ENCODE measurements at regions not wholly inside any gene's neighbourhood (a gene's known extent, or its start where the extent isn't known, plus 50 kb on each side); places are given as distances from the start of the nearest gene placed in this dataset.
"Not testable (repeated sequence)": the region's sequence is repeated elsewhere in the genome, so short reads cannot be mapped to it uniquely, and the experiment has no call there.

GRCh38 chr17:45673759-45674158, 110.4 kb upstream of the CRHR1 start:
- DNase-seq (ENCODE audit: low read depth, low spot score); H3K36me3 ChIP-seq (ENCODE audit: control insufficient read depth in 2 of 2, extremely low read depth in 1 of 2, insufficient read depth in 2 of 2, low read length in 2 of 2); dilution Hi-C loops (cut with MboI; ENCODE audit: extremely low pct_ligation_motif_present, low sequenced_read_pairs); H3K9ac ChIP-seq (replicated peaks; ENCODE audit: extremely low read depth, insufficient read depth, low read length); H3K4me2 ChIP-seq (ENCODE audit: insufficient read depth, low read length); POLR2A ChIA-PET; intact Hi-C loops (cut with micrococcal nuclease); H3K4me1 ChIP-seq (ENCODE audit: control insufficient read depth, extremely low read depth, insufficient read depth, low read length); BruUV-seq (replicated peaks); H3K27ac ChIP-seq (ENCODE audit: insufficient read depth, low read depth, low read length); H3K9me3 ChIP-seq (replicated peaks; ENCODE audit: control insufficient read depth, insufficient read depth, low read length); H4K20me1 ChIP-seq (replicated peaks; ENCODE audit: control insufficient read depth, extremely low read depth, insufficient read depth, low read length); H3K9me1 ChIP-seq (replicated peaks; ENCODE audit: control insufficient read depth, extremely low read depth, insufficient read depth, low read length); H2AFZ ChIP-seq (ENCODE audit: low read depth, low read length); H3K4me3 ChIP-seq (replicated peaks in 1 of 3; ENCODE audit: insufficient read depth in 1 of 3, low read depth in 1 of 3, low read length in 3 of 3); H3K27me3 ChIP-seq (ENCODE audit: control insufficient read depth in 2 of 2, insufficient read depth in 2 of 2, low read length in 2 of 2); FAIRE-seq; H3K79me2 ChIP-seq (ENCODE audit: control insufficient read depth, insufficient read depth, low read length): not testable (repeated sequence)
- CTCF ChIA-PET = interaction anchor here (1.4 kb wide), 1 partner anchor 34 kb away, joined by 4 read pairs; no protein-coding TSS in a partner anchor

- H4K20me1 ChIP-seq (replicated peaks; ENCODE audit: control insufficient read depth, extremely low read depth, insufficient read depth, low read length) = no peaks in the 10 kb centered on the region
- no peak overlapping the region for H3K4me2 ChIP-seq (ENCODE audit: insufficient read depth, low read length)
- no peak overlapping the region for H3K4me3 ChIP-seq (replicated peaks in 1 of 3; ENCODE audit: insufficient read depth in 1 of 3, low read depth in 1 of 3, low read length in 3 of 3)
- BruUV-seq (replicated peaks) = no TSS peak
- dilution Hi-C loops (cut with MboI; ENCODE audit: extremely low pct_ligation_motif_present, low sequenced_read_pairs) = no loop called here
- H3K27ac ChIP-seq (ENCODE audit: insufficient read depth, low read depth, low read length) = no peak overlapping the region
- intact Hi-C loops (cut with micrococcal nuclease) = no loop called here
- H3K9me3 ChIP-seq (replicated peaks; ENCODE audit: control insufficient read depth, insufficient read depth, low read length) = no peaks in the 10 kb centered on the region
- H3K9ac ChIP-seq (replicated peaks; ENCODE audit: extremely low read depth, insufficient read depth, low read length) = no peak overlapping the region
- no peaks in the 10 kb centered on the region for H3K27me3 ChIP-seq (ENCODE audit: control insufficient read depth in 2 of 2, insufficient read depth in 2 of 2, low read length in 2 of 2)
- H3K36me3 ChIP-seq (ENCODE audit: control insufficient read depth in 2 of 2, extremely low read depth in 1 of 2, insufficient read depth in 2 of 2, low read length in 2 of 2) = no peaks in the 10 kb centered on the region
- CTCF ChIA-PET = interaction anchor here (1.0 to 1.4 kb wide), 2 partner anchors 35 to 177 kb away, joined by 3 to 4 read pairs; no protein-coding TSS in a partner anchor
- no peaks in the 10 kb centered on the region for H3K79me2 ChIP-seq (ENCODE audit: control insufficient read depth, insufficient read depth, low read length)
- TF ChIP-seq POLR2A (IDR thresholded peaks at IDR 0.05; ENCODE audit: low read depth, low read length) = no peak
- TF ChIP-seq FOS (IDR thresholded peaks at IDR 0.05; ENCODE audit: borderline replicate concordance, insufficient read depth, low read length) = no peak
- no peak for TF ChIP-seq MAX (IDR thresholded peaks at IDR 0.05; ENCODE audit: insufficient read depth, insufficient read length)
- no peak for TF ChIP-seq EZH2 (IDR thresholded peaks at IDR 0.05; ENCODE audit: borderline replicate concordance, low read depth, low read length, severe bottlenecking)
- no peak for TF ChIP-seq CTCF (IDR thresholded peaks at IDR 0.05; ENCODE audit: extremely low read depth in 1 of 2, insufficient read depth in 1 of 2, low read depth in 1 of 2, low read length in 2 of 2)
- TF ChIP-seq POLR2AphosphoS5 (IDR thresholded peaks at IDR 0.05; ENCODE audit: insufficient read depth, low read depth, low read length) = no peak
- TF ChIP-seq JUN (IDR thresholded peaks at IDR 0.05; ENCODE audit: borderline replicate concordance, insufficient read depth, insufficient read length, low read depth) = no peak
- no peak for TF ChIP-seq MYC (IDR thresholded peaks at IDR 0.05; ENCODE audit: low read depth, low read length)
- TF ChIP-seq GATA2 (IDR thresholded peaks at IDR 0.05; ENCODE audit: insufficient read depth, insufficient read length, low read depth, low read length) = no peak
- no peaks in the 10 kb centered on the region for H3K4me1 ChIP-seq (ENCODE audit: control insufficient read depth, extremely low read depth, insufficient read depth, low read length)
- POLR2A ChIA-PET = no interaction called here
- H3K9me1 ChIP-seq (replicated peaks; ENCODE audit: control insufficient read depth, extremely low read depth, insufficient read depth, low read length) = no peaks in the 10 kb centered on the region
- DNase-seq (ENCODE audit: low read depth, low spot score) (no peak), FAIRE-seq (no peak)
- no peak overlapping the region for H2AFZ ChIP-seq (ENCODE audit: low read depth, low read length)
Measured at GRCh38 chr17:45675012-45675411, 109.1 kb upstream of the CRHR1 start.
